RWPE2 (cell line): ENCODE measurements at regions not wholly inside any gene's neighbourhood (a gene's known extent, or its start where the extent isn't known, plus 50 kb on each side); places are given as distances from the start of the nearest gene placed in this dataset.

Source experiments
- ATAC-seq: fragments of 200-7000 bp; cut with Tn5 transposase; 3 replicates; pipeline ENCODE4 v1.9.1; 2021; ENCODE audit warnings: low read depth
- DNase-seq: peaks from one replicate; pipeline ENCODE4 v3.0.0-alpha.2; 2020; ENCODE audit warnings: low spot score
- H3K27ac ChIP-seq: fragments of 450-650 bp; 2 replicates; pipeline ENCODE4 v1.5.1; 2017; ENCODE audit warnings: mild to moderate bottlenecking; ENCODE audit not compliant: poor library complexity, severe bottlenecking
- H3K27me3 ChIP-seq: fragments of 250-450 bp; sonication (Bioruptor Pico); 2 replicates; pipeline ENCODE4 v1.5.1; 2021; ENCODE audit warnings: mild to moderate bottlenecking, moderate library complexity; ENCODE audit not compliant: insufficient read depth, poor library complexity, severe bottlenecking
- H3K36me3 ChIP-seq: fragments of 250-450 bp; sonication (Bioruptor Pico); 2 replicates; pipeline ENCODE4 v1.5.1; 2020; ENCODE audit warnings: low read depth, mild to moderate bottlenecking, moderate library complexity
- H3K4me1 ChIP-seq: fragments of 250-450 bp; sonication (Bioruptor Pico); 2 replicates; pipeline ENCODE4 v1.5.1; 2021; ENCODE audit warnings: mild to moderate bottlenecking, moderate library complexity; ENCODE audit not compliant: insufficient read depth, poor library complexity, severe bottlenecking
- H3K4me3 ChIP-seq: fragments of 250-450 bp; sonication (Bioruptor Pico); 2 replicates; pipeline ENCODE4 v1.5.1; 2021; ENCODE audit warnings: mild to moderate bottlenecking, moderate library complexity; ENCODE audit not compliant: severe bottlenecking
- H3K9me3 ChIP-seq: fragments of 250-450 bp; sonication (Bioruptor Pico); 2 replicates; pipeline ENCODE4 v1.5.1; 2021; ENCODE audit warnings: mild to moderate bottlenecking, moderate library complexity; ENCODE audit not compliant: severe bottlenecking
- CTCF ChIP-seq: fragments of 450-650 bp; IDR thresholded peaks from one replicate; pipeline ENCODE4 v1.5.1; 2017; ENCODE audit warnings: mild to moderate bottlenecking, moderate library complexity; ENCODE audit not compliant: poor library complexity, severe bottlenecking

- ATAC-seq, result no peak
Observed at GRCh38 chr1:114222920-114223319, 69.3 kb upstream of the SYT6 start.

GRCh38 chr1:114219172-114219868 lies 65.7 kb upstream of the SYT6 start:
- H3K9me3 ChIP-seq, result no peaks in the 10 kb centered on the region
- TF ChIP-seq CTCF, result peak; percentile 25
- no peak overlapping the region for H3K27ac ChIP-seq
- DNase-seq, result no peak
- H3K4me3 ChIP-seq, result no peak overlapping the region
- H3K4me1 ChIP-seq, result no peaks in the 10 kb centered on the region
- H3K36me3 ChIP-seq, result no peaks in the 10 kb centered on the region
- no peak for ATAC-seq
- no peaks in the 10 kb centered on the region for H3K27me3 ChIP-seq

More at GRCh38 chr1:114222920-114223319, 69.3 kb upstream of the SYT6 start:
- no peaks in the 10 kb centered on the region for H3K36me3 ChIP-seq
- no peak overlapping the region for H3K27ac ChIP-seq
- no peaks in the 10 kb centered on the region for H3K9me3 ChIP-seq
- H3K4me1 ChIP-seq, result no peaks in the 10 kb centered on the region
- no peak for TF ChIP-seq CTCF
- no peak for DNase-seq
- no peaks in the 10 kb centered on the region for H3K27me3 ChIP-seq
- no peak overlapping the region for H3K4me3 ChIP-seq

GRCh38 chr1:114218361-114219171 lies 64.9 kb upstream of the SYT6 start:
- Histone ChIP-seq H3K27ac (no peak overlapping the region), H3K9me3 (no peaks in the 10 kb centered on the region), H3K4me3 (no peak overlapping the region), H3K36me3 (no peaks in the 10 kb centered on the region), H3K27me3 (peaks cover 5% of the 10 kb centered on the region), H3K4me1 (no peaks in the 10 kb centered on the region)
- ATAC-seq (no peak), DNase-seq (no peak)
- no peak for TF ChIP-seq CTCF

- ATAC-seq, result no peak
- H3K36me3 ChIP-seq, result no peaks in the 10 kb centered on the region
- H3K27me3 ChIP-seq, result peaks cover 5% of the 10 kb centered on the region
- DNase-seq, result no peak
- TF ChIP-seq CTCF, result no peak
- H3K4me1 ChIP-seq, result no peaks in the 10 kb centered on the region
- H3K27ac ChIP-seq, result no peak overlapping the region
- H3K4me3 ChIP-seq, result no peak overlapping the region
- H3K9me3 ChIP-seq, result no peaks in the 10 kb centered on the region
Observed at GRCh38 chr1:114216431-114217173, 62.9 kb upstream of the SYT6 start.
